Tibial nerve (tissue), 3 donors: ENCODE measurements at regions not wholly inside any gene's neighbourhood (a gene's known extent, or its start where the extent isn't known, plus 50 kb on each side); places are given as distances from the start of the nearest gene placed in this dataset.

Source experiments
- POLR2A ChIP-seq, 2 donors: fragments of 450-650 bp; IDR thresholded peaks; one replicate each; pipeline ENCODE4 v1.6.1; 2017; ENCODE audit warnings: antibody characterized with exemption in 2 of 2, mild to moderate bottlenecking in 2 of 2, moderate library complexity in 2 of 2
- TF ChIP-seq, protein P1 (sequence below), 5 experiments: fragments of 200-600 bp in 3 of 5; fragments of 450-650 bp in 2 of 5; sonication (generic) in 3 of 5; IDR thresholded peaks; one replicate each; pipeline ENCODE4 v1.5.1; 2016 to 2019; ENCODE audit warnings: antibody characterized with exemption in 5 of 5, mild to moderate bottlenecking in 3 of 5, moderate library complexity in 2 of 5

DNA sequence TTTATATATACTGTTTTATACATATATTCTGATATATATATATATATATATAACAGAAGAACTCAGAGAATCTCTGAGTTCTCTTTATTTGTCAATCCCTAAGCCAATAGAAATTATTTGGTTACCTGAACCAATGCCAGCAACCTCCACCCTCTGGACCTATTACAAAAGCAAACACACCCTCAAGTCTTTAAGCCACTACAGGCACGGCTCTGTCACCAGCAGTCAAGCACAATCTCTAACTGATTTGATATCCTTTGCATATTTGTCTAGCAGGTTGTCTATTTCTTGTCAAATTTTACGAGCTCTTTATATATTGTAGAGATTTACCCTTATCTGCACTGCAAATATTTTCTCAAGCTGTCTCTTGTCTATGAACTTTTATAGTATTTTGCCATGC lies 66.6 kb upstream of the TOPAZ1 start:
- TF ChIP-seq, protein P1, sequence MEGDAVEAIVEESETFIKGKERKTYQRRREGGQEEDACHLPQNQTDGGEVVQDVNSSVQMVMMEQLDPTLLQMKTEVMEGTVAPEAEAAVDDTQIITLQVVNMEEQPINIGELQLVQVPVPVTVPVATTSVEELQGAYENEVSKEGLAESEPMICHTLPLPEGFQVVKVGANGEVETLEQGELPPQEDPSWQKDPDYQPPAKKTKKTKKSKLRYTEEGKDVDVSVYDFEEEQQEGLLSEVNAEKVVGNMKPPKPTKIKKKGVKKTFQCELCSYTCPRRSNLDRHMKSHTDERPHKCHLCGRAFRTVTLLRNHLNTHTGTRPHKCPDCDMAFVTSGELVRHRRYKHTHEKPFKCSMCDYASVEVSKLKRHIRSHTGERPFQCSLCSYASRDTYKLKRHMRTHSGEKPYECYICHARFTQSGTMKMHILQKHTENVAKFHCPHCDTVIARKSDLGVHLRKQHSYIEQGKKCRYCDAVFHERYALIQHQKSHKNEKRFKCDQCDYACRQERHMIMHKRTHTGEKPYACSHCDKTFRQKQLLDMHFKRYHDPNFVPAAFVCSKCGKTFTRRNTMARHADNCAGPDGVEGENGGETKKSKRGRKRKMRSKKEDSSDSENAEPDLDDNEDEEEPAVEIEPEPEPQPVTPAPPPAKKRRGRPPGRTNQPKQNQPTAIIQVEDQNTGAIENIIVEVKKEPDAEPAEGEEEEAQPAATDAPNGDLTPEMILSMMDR (IDR thresholded peaks at IDR 0.05), result no peak
- TF ChIP-seq POLR2A (IDR thresholded peaks at IDR 0.05), result no peak
